ENCODE measurements at regions not wholly inside any gene's neighbourhood (a gene's known extent, or its start where the extent isn't known, plus 50 kb on each side); places are given as distances from the start of the nearest gene placed in this dataset.

GRCh38 chr18:63046375-63046774, 273.2 kb downstream of the BCL2 start:
- no TSS peak for BruUV-seq (replicated peaks)
- intact Hi-C loops (cut with micrococcal nuclease): no loop called here

More at GRCh38 chr18:63046375-63046774, 273.2 kb downstream of the BCL2 start:
- H3K9me2 ChIP-seq (ENCODE audit: insufficient read depth): no peaks in the 10 kb centered on the region
- H4K20me1 ChIP-seq (ENCODE audit: insufficient read depth): no peaks in the 10 kb centered on the region
- H3K79me2 ChIP-seq (ENCODE audit: insufficient read depth, low read length): no peaks in the 10 kb centered on the region
- ChIA-PET RAD21 (ENCODE audit: low non-redundant PET in 1 of 2, low total read pairs in 2 of 2, uncharacterized antibody in 2 of 2, unreplicated experiment in 2 of 2) (no interaction called here), CTCF (no interaction called here), POLR2A (no interaction called here)
- no peak for DNase-seq (ENCODE audit: low read depth, low spot score)
- H3K4me2 ChIP-seq (ENCODE audit: low read length): no peak overlapping the region
- H2AFZ ChIP-seq (ENCODE audit: low read depth, low read length, poor library complexity, severe bottlenecking): no peak overlapping the region
- H3K4me3 ChIP-seq (replicated peaks in 1 of 2; ENCODE audit: low read depth in 1 of 2, low read length in 2 of 2): no peak overlapping the region
- TF ChIP-seq SP1 (IDR thresholded peaks at IDR 0.05; ENCODE audit: low read depth) (no peak), CEBPB (IDR thresholded peaks at IDR 0.05; ENCODE audit: low read depth) (no peak), EZH2 (IDR thresholded peaks at IDR 0.05) (no peak), JUND (IDR thresholded peaks at IDR 0.05) (no peak), ATF3 (IDR thresholded peaks at IDR 0.05) (no peak), SRF (IDR thresholded peaks at IDR 0.05; ENCODE audit: low read depth) (no peak), YY1 (IDR thresholded peaks at IDR 0.05; ENCODE audit: extremely low read depth, insufficient replicate concordance, low read depth, low read length) (no peak), EZH2phosphoT487 (IDR thresholded peaks at IDR 0.05; ENCODE audit: borderline replicate concordance) (no peak), FOSL1 (IDR thresholded peaks at IDR 0.05; ENCODE audit: low read depth) (no peak), POLR2A (IDR thresholded peaks at IDR 0.05; ENCODE audit: borderline replicate concordance, extremely low read depth, insufficient read depth, insufficient read length) (no peak)
- TF ChIP-seq, protein P1, sequence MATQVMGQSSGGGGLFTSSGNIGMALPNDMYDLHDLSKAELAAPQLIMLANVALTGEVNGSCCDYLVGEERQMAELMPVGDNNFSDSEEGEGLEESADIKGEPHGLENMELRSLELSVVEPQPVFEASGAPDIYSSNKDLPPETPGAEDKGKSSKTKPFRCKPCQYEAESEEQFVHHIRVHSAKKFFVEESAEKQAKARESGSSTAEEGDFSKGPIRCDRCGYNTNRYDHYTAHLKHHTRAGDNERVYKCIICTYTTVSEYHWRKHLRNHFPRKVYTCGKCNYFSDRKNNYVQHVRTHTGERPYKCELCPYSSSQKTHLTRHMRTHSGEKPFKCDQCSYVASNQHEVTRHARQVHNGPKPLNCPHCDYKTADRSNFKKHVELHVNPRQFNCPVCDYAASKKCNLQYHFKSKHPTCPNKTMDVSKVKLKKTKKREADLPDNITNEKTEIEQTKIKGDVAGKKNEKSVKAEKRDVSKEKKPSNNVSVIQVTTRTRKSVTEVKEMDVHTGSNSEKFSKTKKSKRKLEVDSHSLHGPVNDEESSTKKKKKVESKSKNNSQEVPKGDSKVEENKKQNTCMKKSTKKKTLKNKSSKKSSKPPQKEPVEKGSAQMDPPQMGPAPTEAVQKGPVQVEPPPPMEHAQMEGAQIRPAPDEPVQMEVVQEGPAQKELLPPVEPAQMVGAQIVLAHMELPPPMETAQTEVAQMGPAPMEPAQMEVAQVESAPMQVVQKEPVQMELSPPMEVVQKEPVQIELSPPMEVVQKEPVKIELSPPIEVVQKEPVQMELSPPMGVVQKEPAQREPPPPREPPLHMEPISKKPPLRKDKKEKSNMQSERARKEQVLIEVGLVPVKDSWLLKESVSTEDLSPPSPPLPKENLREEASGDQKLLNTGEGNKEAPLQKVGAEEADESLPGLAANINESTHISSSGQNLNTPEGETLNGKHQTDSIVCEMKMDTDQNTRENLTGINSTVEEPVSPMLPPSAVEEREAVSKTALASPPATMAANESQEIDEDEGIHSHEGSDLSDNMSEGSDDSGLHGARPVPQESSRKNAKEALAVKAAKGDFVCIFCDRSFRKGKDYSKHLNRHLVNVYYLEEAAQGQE (IDR thresholded peaks at IDR 0.05; ENCODE audit: low read depth): no peak
- TF ChIP-seq, protein P2, sequence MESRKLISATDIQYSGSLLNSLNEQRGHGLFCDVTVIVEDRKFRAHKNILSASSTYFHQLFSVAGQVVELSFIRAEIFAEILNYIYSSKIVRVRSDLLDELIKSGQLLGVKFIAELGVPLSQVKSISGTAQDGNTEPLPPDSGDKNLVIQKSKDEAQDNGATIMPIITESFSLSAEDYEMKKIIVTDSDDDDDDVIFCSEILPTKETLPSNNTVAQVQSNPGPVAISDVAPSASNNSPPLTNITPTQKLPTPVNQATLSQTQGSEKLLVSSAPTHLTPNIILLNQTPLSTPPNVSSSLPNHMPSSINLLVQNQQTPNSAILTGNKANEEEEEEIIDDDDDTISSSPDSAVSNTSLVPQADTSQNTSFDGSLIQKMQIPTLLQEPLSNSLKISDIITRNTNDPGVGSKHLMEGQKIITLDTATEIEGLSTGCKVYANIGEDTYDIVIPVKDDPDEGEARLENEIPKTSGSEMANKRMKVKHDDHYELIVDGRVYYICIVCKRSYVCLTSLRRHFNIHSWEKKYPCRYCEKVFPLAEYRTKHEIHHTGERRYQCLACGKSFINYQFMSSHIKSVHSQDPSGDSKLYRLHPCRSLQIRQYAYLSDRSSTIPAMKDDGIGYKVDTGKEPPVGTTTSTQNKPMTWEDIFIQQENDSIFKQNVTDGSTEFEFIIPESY (IDR thresholded peaks at IDR 0.05; ENCODE audit: extremely low read depth, insufficient replicate concordance, low read length): no peak
- no peaks in the 10 kb centered on the region for H3K9me3 ChIP-seq (ENCODE audit: control insufficient read depth in 1 of 2, insufficient read depth in 1 of 2, low read depth in 1 of 2, low read length in 2 of 2)
- H3K27me3 ChIP-seq (ENCODE audit: insufficient read depth, low read length): 0 out of 2 replicates have a peak, but pooled peaks cover 7% of the 10 kb centered on the region
- H3K27ac ChIP-seq (ENCODE audit: low read depth, low read length): no peak overlapping the region
- no peak for ATAC-seq
- no peaks in the 10 kb centered on the region for H3K4me1 ChIP-seq (ENCODE audit: control insufficient read depth in 1 of 2, insufficient read depth in 2 of 2, low read length in 2 of 2)
- no peak overlapping the region for H3K9ac ChIP-seq (ENCODE audit: low read length)
- H3K36me3 ChIP-seq (ENCODE audit: control insufficient read depth in 1 of 2, insufficient read depth in 2 of 2, low read length in 2 of 2): no peaks in the 10 kb centered on the region

Data from HCT116 (cell line).